DOHH2 (cell line): ENCODE measurements at regions not wholly inside any gene's neighbourhood (a gene's known extent, or its start where the extent isn't known, plus 50 kb on each side); places are given as distances from the start of the nearest gene placed in this dataset.

Experiments used
- H3F3A ChIP-seq: fragments of 200-600 bp; sonication (generic), shearing (Covaris generic); 2 replicates; pipeline ENCODE4 v1.6.0; 2016; ENCODE audit warnings: antibody characterized with exemption, mild to moderate bottlenecking; ENCODE audit not compliant: control insufficient read depth, insufficient read depth
- H3K27ac ChIP-seq: fragments of 200-600 bp; sonication (generic); 2 replicates; pipeline ENCODE4 v1.5.1; 2014; ENCODE audit warnings: low read depth, mild to moderate bottlenecking, low read length, moderate library complexity
- H3K27me3 ChIP-seq: fragments of 200-600 bp; sonication (generic); 2 replicates; pipeline ENCODE4 v1.6.1; 2014; ENCODE audit warnings: mild to moderate bottlenecking, low read length, mixed read lengths; ENCODE audit not compliant: control insufficient read depth
- H3K36me3 ChIP-seq: fragments of 200-600 bp; sonication (generic); 2 replicates; pipeline ENCODE4 v1.6.1; 2014; ENCODE audit warnings: mild to moderate bottlenecking, low read length, moderate library complexity, mixed read lengths; ENCODE audit not compliant: control insufficient read depth
- H3K4me1 ChIP-seq: fragments of 200-600 bp; sonication (generic); 2 replicates; pipeline ENCODE4 v1.6.1; 2014; ENCODE audit warnings: mild to moderate bottlenecking, low read length, mixed read lengths; ENCODE audit not compliant: control insufficient read depth
- H3K4me2 ChIP-seq: fragments of 200-600 bp; sonication (generic); 2 replicates; pipeline ENCODE4 v1.6.0; 2014; ENCODE audit warnings: mild to moderate bottlenecking, low read length, moderate library complexity
- H3K4me3 ChIP-seq: fragments of 200-600 bp; sonication (generic); 2 replicates; pipeline ENCODE4 v1.5.1; 2014; ENCODE audit warnings: mild to moderate bottlenecking, low read length, mixed read lengths
- H3K79me2 ChIP-seq: fragments of 200-600 bp; sonication (generic); 2 replicates; pipeline ENCODE4 v1.6.1; 2014; ENCODE audit warnings: mild to moderate bottlenecking, low read length, mixed read lengths; ENCODE audit not compliant: control insufficient read depth
- H3K9me2 ChIP-seq: fragments of 200-600 bp; sonication (generic); replicated peaks from 2 replicates; pipeline ENCODE4 v1.6.1; 2014; ENCODE audit warnings: mild to moderate bottlenecking, low read length, mixed read lengths; ENCODE audit not compliant: control insufficient read depth
- H3K9me3 ChIP-seq: fragments of 200-600 bp; sonication (generic); 2 replicates; pipeline ENCODE4 v1.6.1; 2014; ENCODE audit warnings: antibody characterized with exemption, low read length, mixed read lengths; ENCODE audit not compliant: control insufficient read depth, insufficient read depth
- H4K20me1 ChIP-seq: fragments of 200-600 bp; sonication (generic); 2 replicates; pipeline ENCODE4 v1.6.0; 2014; ENCODE audit warnings: low read depth, mild to moderate bottlenecking, antibody characterized with exemption, low read length, moderate library complexity; ENCODE audit not compliant: control insufficient read depth, insufficient read depth
- CTCF ChIP-seq: fragments of 200-600 bp; sonication (generic); IDR thresholded peaks from one replicate; pipeline ENCODE4 v1.5.1; 2014; ENCODE audit warnings: antibody characterized with exemption, mild to moderate bottlenecking, low read depth, low read length; ENCODE audit not compliant: poor library complexity, severe bottlenecking
- EZH2phosphoT487 ChIP-seq: fragments of 200-600 bp; sonication (generic); IDR thresholded peaks from 2 replicates; pipeline ENCODE4 v1.6.1; 2017; ENCODE audit warnings: borderline replicate concordance, mild to moderate bottlenecking, antibody characterized with exemption, low read length, moderate library complexity, mixed read lengths

GRCh38 chr17:79520167-79521165 lies 90.4 kb downstream of the RBFOX3 start:
- Histone ChIP-seq H3K9me2 (no peaks in the 10 kb centered on the region), H4K20me1 (no peaks in the 10 kb centered on the region), H3K4me3 (no peak overlapping the region), H3K27ac (no peak overlapping the region), H3K36me3 (no peaks in the 10 kb centered on the region), H3F3A (no peaks in the 10 kb centered on the region), H3K4me2 (no peak overlapping the region), H3K79me2 (no peaks in the 10 kb centered on the region), H3K4me1 (no peaks in the 10 kb centered on the region), H3K27me3 (no peaks in the 10 kb centered on the region; the same call in 1 of the 2 replicates), H3K9me3 (no peaks in the 10 kb centered on the region)
- TF ChIP-seq CTCF (no peak), EZH2phosphoT487 (no peak)

- Histone ChIP-seq H3K36me3 (no peaks in the 10 kb centered on the region), H3F3A (no peaks in the 10 kb centered on the region), H4K20me1 (no peaks in the 10 kb centered on the region), H3K79me2 (no peaks in the 10 kb centered on the region), H3K4me2 (no peak overlapping the region), H3K27ac (no peak overlapping the region), H3K4me1 (no peaks in the 10 kb centered on the region), H3K4me3 (no peak overlapping the region), H3K9me3 (no peaks in the 10 kb centered on the region), H3K27me3 (no peaks in the 10 kb centered on the region; the same call in 1 of the 2 replicates), H3K9me2 (no peaks in the 10 kb centered on the region)
- TF ChIP-seq CTCF, result no peak
- TF ChIP-seq EZH2phosphoT487, result no peak
Measured at GRCh38 chr17:79519601-79520000, 91.2 kb downstream of the RBFOX3 start.

- no peaks in the 10 kb centered on the region for H3K9me3 ChIP-seq
- no peak overlapping the region for H3K4me2 ChIP-seq
- H3K9me2 ChIP-seq, result no peaks in the 10 kb centered on the region
- H3K79me2 ChIP-seq, result no peaks in the 10 kb centered on the region
- no peaks in the 10 kb centered on the region for H3K36me3 ChIP-seq
- TF ChIP-seq EZH2phosphoT487 (no peak), CTCF (no peak)
- H3K27me3 ChIP-seq, result no peaks in the 10 kb centered on the region; the same call in 1 of the 2 replicates
- no peaks in the 10 kb centered on the region for H3K4me1 ChIP-seq
- no peak overlapping the region for H3K27ac ChIP-seq
- no peaks in the 10 kb centered on the region for H4K20me1 ChIP-seq
- H3K4me3 ChIP-seq, result no peak overlapping the region
- H3F3A ChIP-seq, result no peaks in the 10 kb centered on the region
Measured at GRCh38 chr17:79518585-79519523, 92.0 kb downstream of the RBFOX3 start.
